NOMO-1 (cell line): ENCODE measurements at regions not wholly inside any gene's neighbourhood (a gene's known extent, or its start where the extent isn't known, plus 50 kb on each side); places are given as distances from the start of the nearest gene placed in this dataset.
"Not testable (repeated sequence)": the region's sequence is repeated elsewhere in the genome, so short reads cannot be mapped to it uniquely, and the experiment has no call there.

Experiments
- DNase-seq, 2 experiments: peaks; one replicate each; lab custom pipeline; 2025; ENCODE audit not compliant: unreplicated experiment in 2 of 2; lab: John Stamatoyannopoulos, UW

- DNase-seq: no peak
Observed at GRCh38 chr2:11068856-11069526, 86.3 kb upstream of the SLC66A3 start.

- no peak for DNase-seq
Observed at GRCh38 chr2:11069566-11070185, 85.6 kb upstream of the SLC66A3 start.

GRCh38 chr2:11071211-11071610, 84.1 kb upstream of the SLC66A3 start:
- DNase-seq: peak; percentile 29 to 48

DNA sequence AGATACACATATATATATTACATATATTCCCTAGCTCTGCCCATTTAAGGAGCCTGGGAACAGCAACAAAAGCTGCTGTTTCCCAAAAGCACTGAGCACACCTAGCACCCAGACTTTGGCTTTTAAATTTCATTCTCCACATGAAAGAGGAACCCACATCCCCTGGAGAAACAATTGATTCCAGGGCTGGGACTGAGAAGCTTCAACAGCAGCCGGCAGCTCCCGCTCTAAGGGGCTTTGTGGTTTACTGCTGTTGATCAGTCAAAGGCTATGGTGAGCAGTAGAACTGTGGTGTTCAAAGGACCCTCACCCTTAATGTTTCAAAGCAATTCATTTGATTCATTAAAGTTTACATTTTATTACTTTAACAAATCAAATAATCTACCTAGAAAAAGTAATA, 83.3 kb upstream of the SLC66A3 start:
- DNase-seq: no peak

GRCh38 chr2:11072550-11072949, 82.7 kb upstream of the SLC66A3 start:
- DNase-seq: no peak

DNA sequence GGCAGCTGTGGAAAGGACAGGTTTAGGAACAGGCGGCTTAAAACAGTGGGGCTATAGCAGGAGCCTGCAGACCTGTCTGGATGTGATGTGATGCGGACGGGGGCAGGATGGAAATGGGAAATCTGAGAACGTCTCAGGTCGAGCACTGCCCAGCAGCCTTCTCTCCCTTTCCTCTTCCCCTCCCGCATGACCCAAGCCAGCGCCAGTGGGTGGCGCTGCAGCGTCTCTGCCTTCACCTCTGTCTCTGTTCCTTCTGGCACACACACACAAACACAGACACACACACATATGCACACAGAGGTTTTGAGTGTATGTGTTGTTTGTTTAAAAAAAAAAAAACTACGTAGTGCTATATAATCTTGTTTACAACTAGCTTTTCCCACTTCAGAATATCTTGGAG, 82.0 kb upstream of the SLC66A3 start:
- no peak for DNase-seq

DNA sequence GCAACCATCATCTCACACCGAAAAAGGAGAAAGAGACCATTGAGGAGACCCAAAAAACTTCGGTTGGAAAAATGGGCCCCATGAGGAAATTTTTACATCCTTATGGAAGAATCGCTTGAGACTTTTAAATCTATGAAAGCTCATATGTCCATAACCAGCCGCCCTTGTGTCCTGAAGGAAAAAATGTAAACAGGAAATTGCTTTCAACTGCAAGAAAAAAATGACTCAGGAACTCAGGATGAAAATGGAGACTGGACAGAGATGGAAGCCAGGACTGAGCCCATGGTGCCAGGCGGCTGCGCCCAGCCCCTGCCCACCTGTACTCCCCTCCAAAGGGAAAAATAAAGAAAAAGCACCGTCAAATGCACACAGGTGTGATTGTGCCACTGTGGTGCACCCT, 81.5 kb upstream of the SLC66A3 start:
- DNase-seq: no peak

DNA sequence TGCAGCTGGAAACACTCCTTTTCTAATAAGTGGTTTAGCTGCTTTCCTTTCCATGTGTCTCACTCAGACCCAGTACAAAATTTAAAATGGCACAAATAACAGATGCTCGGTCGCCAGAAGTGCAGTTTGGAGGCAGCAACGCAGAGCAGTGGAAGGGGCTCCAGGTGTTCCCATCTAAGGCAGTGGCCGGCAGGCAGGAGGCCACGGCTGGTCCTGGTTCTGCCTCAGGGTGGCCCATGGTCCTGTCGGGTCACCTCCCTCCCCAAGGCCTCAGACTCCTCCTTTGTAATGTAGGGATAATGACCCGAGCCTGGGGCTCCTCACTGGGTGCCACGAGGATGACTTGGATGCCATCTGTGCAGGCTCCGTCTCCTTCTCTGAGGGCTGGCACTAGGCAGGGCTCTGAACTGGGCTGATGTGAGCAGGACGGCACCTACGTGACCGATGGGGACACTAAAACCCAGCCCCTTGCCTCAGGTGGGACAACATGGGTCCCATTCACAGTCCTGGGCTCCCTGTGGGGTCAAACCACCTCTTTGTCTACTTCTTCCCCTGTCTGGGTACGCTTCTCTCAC, 80.9 kb upstream of the SLC66A3 start:
- no peak for DNase-seq

GRCh38 chr2:11075221-11075620, 80.0 kb upstream of the SLC66A3 start:
- no peak for DNase-seq

- DNase-seq: no peak
Observed at GRCh38 chr2:11077411-11077810, 77.9 kb upstream of the SLC66A3 start.

GRCh38 chr2:11079136-11079824, 76.0 kb upstream of the SLC66A3 start:
- peak in 1 of 2 experiments; percentile 71 for DNase-seq

- DNase-seq: no peak
Observed at GRCh38 chr2:11080253-11081115, 74.8 kb upstream of the SLC66A3 start.

- no peak for DNase-seq
Observed at GRCh38 chr2:11082880-11083279, 72.4 kb upstream of the SLC66A3 start.

GRCh38 chr2:11088821-11089220, 66.4 kb upstream of the SLC66A3 start:
- not testable (repeated sequence) for DNase-seq

DNA sequence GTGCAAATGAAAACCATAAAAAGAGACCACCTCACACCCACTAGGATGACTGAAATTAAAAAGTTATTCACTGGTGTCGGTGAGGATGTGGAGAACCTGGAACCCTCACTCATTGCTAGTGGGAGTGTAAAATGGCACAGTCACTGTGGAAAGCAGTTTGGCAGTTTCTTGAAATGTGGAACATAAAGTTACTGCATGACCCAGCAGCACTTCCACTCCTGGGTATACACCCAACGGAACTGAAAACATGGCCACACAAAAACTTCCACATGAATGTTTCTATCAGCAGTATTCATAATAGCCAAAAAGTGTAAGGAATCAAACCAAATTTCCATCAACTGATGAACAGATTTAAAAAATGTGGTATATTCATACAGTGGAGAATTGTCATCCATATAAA, 65.1 kb upstream of the SLC66A3 start:
- DNase-seq: peak; percentile 29 to 61

DNA sequence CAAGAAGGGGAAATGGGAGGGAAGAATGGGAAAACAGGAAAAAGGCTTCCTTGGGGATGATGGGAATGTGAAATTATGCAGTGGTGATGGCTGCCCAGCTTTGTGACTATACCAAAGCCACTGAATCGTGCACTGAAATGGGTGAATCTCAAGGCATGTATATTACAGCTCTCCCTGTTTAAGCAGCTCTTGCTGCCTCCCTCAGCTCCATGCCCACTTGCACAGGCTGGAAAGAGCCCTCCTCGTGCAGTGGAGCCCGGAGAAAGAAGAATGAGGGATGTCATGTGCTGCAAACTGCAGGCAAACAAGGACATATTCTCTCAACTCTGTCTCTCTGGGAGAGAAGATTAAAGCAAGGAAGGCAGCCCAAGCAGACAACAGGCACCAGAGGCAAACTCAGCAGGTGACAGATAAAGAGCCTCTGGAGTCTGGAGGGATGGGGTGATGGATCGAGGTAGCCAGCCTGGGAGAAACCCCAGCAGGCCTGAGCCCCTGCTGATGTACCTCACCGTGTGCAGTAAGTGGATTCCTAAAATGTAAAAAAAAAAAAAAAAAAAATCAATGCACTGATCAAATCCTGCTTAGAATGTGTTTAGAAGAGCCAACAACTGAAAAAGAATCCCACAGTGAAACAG, 62.4 kb upstream of the SLC66A3 start:
- DNase-seq: no peak

GRCh38 chr2:11093467-11093866, 61.8 kb upstream of the SLC66A3 start:
- no peak for DNase-seq

GRCh38 chr2:11094021-11094810, 61.1 kb upstream of the SLC66A3 start:
- DNase-seq: no peak

- no peak for DNase-seq
Observed at GRCh38 chr2:11096591-11096990, 58.7 kb upstream of the SLC66A3 start.
